ENCODE measurements at regions not wholly inside any gene's neighbourhood (a gene's known extent, or its start where the extent isn't known, plus 50 kb on each side); places are given as distances from the start of the nearest gene placed in this dataset.

- DNase-seq (ENCODE audit: low spot score) = no peak
These were observed 78.3 kb downstream of the RAMP3 start for GRCh38 chr7:45235905-45236304.

GRCh38 chr7:45236666-45237065 lies 79.1 kb downstream of the RAMP3 start:
- peak; percentile 16 for DNase-seq (ENCODE audit: low spot score)

- peak; percentile 71 for DNase-seq (ENCODE audit: low spot score)
These were observed 80.3 kb downstream of the RAMP3 start for GRCh38 chr7:45237788-45238461.

- peak; percentile 9 for DNase-seq (ENCODE audit: low spot score)
These were observed 81.2 kb downstream of the RAMP3 start for GRCh38 chr7:45238806-45239205.

GRCh38 chr7:45239486-45239885 lies 81.9 kb downstream of the RAMP3 start:
- peak; percentile 51 for DNase-seq (ENCODE audit: low spot score)

GRCh38 chr7:45240273-45240771 lies 82.7 kb downstream of the RAMP3 start:
- peak; percentile 68 for DNase-seq (ENCODE audit: low spot score)

GRCh38 chr7:45240926-45241325 lies 83.3 kb downstream of the RAMP3 start:
- peak; percentile 60 for DNase-seq (ENCODE audit: low spot score)

- peak; percentile 64 for DNase-seq (ENCODE audit: low spot score)
These were observed 83.9 kb downstream of the RAMP3 start for GRCh38 chr7:45241339-45242109.

- DNase-seq (ENCODE audit: low spot score) = no peak
These were observed 84.7 kb downstream of the RAMP3 start for GRCh38 chr7:45242261-45242660.

- no peak for DNase-seq (ENCODE audit: low spot score)
These were observed 85.1 kb downstream of the RAMP3 start for GRCh38 chr7:45242698-45243097.

GRCh38 chr7:45244981-45245380 lies 87.4 kb downstream of the RAMP3 start:
- no peak for DNase-seq (ENCODE audit: low spot score)

GRCh38 chr7:45246339-45246738 lies 88.7 kb downstream of the RAMP3 start:
- DNase-seq (ENCODE audit: low spot score) = no peak

GRCh38 chr7:45252248-45252647 lies 94.7 kb downstream of the RAMP3 start:
- peak; percentile 53 for DNase-seq (ENCODE audit: low spot score)

- no peak for DNase-seq (ENCODE audit: low spot score)
These were observed 95.3 kb downstream of the RAMP3 start for GRCh38 chr7:45252857-45253256.

GRCh38 chr7:45253368-45253767 lies 95.8 kb downstream of the RAMP3 start:
- no peak for DNase-seq (ENCODE audit: low spot score)

- peak; percentile 51 for DNase-seq (ENCODE audit: low spot score)
These were observed 97.6 kb downstream of the RAMP3 start for GRCh38 chr7:45255187-45255586.

- peak; percentile 57 for DNase-seq (ENCODE audit: low spot score)
These were observed 98.7 kb downstream of the RAMP3 start for GRCh38 chr7:45256309-45256708.

GRCh38 chr7:45256775-45257174 lies 99.2 kb downstream of the RAMP3 start:
- DNase-seq (ENCODE audit: low spot score) = peak; percentile 68

- DNase-seq (ENCODE audit: low spot score) = no peak
These were observed 99.7 kb downstream of the RAMP3 start for GRCh38 chr7:45257284-45257683.

GRCh38 chr7:45258533-45259226 lies 101.1 kb downstream of the RAMP3 start:
- peak; percentile 84 for DNase-seq (ENCODE audit: low spot score)

- DNase-seq (ENCODE audit: low spot score) = peak; percentile 64
These were observed 101.6 kb downstream of the RAMP3 start for GRCh38 chr7:45259227-45259596.

All from mesenteric fat pad (tissue), 1 donor.